ENCODE measurements at regions not wholly inside any gene's neighbourhood (a gene's known extent, or its start where the extent isn't known, plus 50 kb on each side); places are given as distances from the start of the nearest gene placed in this dataset.

- TF ChIP-seq CTCF (IDR thresholded peaks at IDR 0.05): no peak
- Histone ChIP-seq H3K4me1 (peaks cover 6 to 18% (median 17%) of the 10 kb centered on the region in 3 donors), H3K36me3 (no peaks in the 10 kb centered on the region), H3K27ac (peak overlapping the region in 2 of 4 donors; percentile 77 to 79), H3K9me3 (no peaks in the 10 kb centered on the region), H3K27me3 (no peaks in the 10 kb centered on the region), H3K4me3 (no peak overlapping the region)
- ATAC-seq (peak in 1 of 4 donors; percentile 17), DNase-seq (no peak), FAIRE-seq (no peak)
- intact Hi-C loops (cut with DNase I): loop anchor here in 1 of 3 donors (10.0 kb wide), 1 partner anchor 53 kb away; no protein-coding TSS in a partner anchor
- 69 to 81% methylated on average over 1 of the region's 1 CpG for WGBS, 2 donors
These were observed 61.2 kb upstream of the RBBP8 start for GRCh38 chr18:22871809-22872525.

- ATAC-seq: peak; percentile 74 to 96 (median 93)
- intact Hi-C loops (cut with DNase I): loop anchor here in 1 of 3 donors (10.0 kb wide), 1 partner anchor 52 kb away; no protein-coding TSS in a partner anchor
- peak overlapping the region in 2 of 4 donors; percentile 6 to 12 for H3K4me3 ChIP-seq
- peak overlapping the region in 3 of 4 donors; percentile 13 to 79 (median 77) for H3K27ac ChIP-seq
- TF ChIP-seq CTCF (IDR thresholded peaks at IDR 0.05): no peak
- WGBS, 2 donors: 31 to 36% methylated on average over 8 of the region's 8 CpGs
- FAIRE-seq: no peak
- no peaks in the 10 kb centered on the region for H3K27me3 ChIP-seq
- peaks cover 6 to 18% (median 17%) of the 10 kb centered on the region in 3 donors for H3K4me1 ChIP-seq
- H3K9me3 ChIP-seq: no peaks in the 10 kb centered on the region
- DNase-seq: no peak
- H3K36me3 ChIP-seq: no peaks in the 10 kb centered on the region
These were observed 60.1 kb upstream of the RBBP8 start for GRCh38 chr18:22872900-22873537.

DNA sequence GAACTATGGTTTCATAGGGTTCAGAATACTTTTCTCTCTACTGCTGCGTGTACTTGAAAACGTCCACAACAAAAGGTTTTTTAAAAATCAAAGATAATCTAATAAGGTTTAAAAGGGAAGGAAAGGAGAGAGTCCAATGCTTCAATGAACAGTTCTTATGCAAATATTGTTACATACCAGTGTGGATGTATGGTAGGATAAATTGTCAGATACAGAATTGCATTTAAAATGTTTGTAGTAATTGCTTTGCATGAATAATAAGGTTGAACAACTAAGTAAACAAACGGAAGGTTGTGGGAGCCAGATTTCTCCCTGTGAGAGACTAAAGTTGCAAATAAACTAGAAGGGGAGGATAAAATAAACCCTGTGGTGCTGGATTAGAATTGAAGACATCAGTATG, 53.8 kb upstream of the RBBP8 start:
- ATAC-seq (no peak), DNase-seq (no peak), FAIRE-seq (no peak)
- H3K4me1 ChIP-seq: peaks cover 0 to 12% (median 4%) of the 10 kb centered on the region in 3 donors
- no peak overlapping the region for H3K27ac ChIP-seq
- whole genome bisulfite sequencing, 2 donors: 25 to 26% methylated on average over 3 of the region's 3 CpGs
- no peaks in the 10 kb centered on the region for H3K9me3 ChIP-seq
- intact Hi-C loops (cut with DNase I): loop anchor here in 1 of 3 donors (10.0 kb wide), 1 partner anchor 46 kb away; no protein-coding TSS in a partner anchor
- H3K36me3 ChIP-seq: no peaks in the 10 kb centered on the region
- no peak for TF ChIP-seq CTCF (IDR thresholded peaks at IDR 0.05)
- no peaks in the 10 kb centered on the region for H3K27me3 ChIP-seq
- no peak overlapping the region for H3K4me3 ChIP-seq

DNA sequence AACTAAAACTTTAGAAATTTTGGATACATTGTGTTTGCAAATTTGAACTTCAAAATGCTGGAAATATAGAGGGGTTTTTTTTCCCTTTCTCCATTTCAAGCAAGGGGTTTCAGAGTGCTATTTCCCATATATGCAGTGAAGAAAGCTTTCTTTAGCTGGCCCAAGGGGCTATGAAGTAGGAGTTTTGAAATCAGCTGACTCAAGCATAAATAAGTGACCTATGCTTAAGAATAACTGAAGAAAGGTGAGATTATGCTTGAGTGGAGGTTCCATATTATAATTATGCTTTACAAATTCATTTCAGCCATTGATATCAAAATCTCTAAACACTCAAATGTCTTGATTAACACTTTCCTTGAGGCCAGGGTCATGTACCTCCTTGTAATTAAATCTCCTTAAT, 51.0 kb upstream of the RBBP8 start:
- H3K4me1 ChIP-seq: peaks cover 0 to 12% (median 4%) of the 10 kb centered on the region in 3 donors
- no peaks in the 10 kb centered on the region for H3K9me3 ChIP-seq
- H3K4me3 ChIP-seq: no peak overlapping the region
- no peak for TF ChIP-seq CTCF (IDR thresholded peaks at IDR 0.05)
- DNase-seq (no peak), ATAC-seq (no peak), FAIRE-seq (no peak)
- H3K27ac ChIP-seq: no peak overlapping the region
- H3K27me3 ChIP-seq: no peaks in the 10 kb centered on the region
- intact Hi-C loops (cut with DNase I): no loop called here
- no peaks in the 10 kb centered on the region for H3K36me3 ChIP-seq

- H3K27ac ChIP-seq: peak overlapping the region in 1 of 4 donors; percentile 6
- H3K4me3 ChIP-seq: no peak overlapping the region
- no peaks in the 10 kb centered on the region for H3K9me3 ChIP-seq
- peaks cover 0 to 12% (median 4%) of the 10 kb centered on the region in 3 donors for H3K4me1 ChIP-seq
- FAIRE-seq (no peak), DNase-seq (no peak), ATAC-seq (no peak)
- H3K27me3 ChIP-seq: no peaks in the 10 kb centered on the region
- TF ChIP-seq CTCF (IDR thresholded peaks at IDR 0.05): no peak
- H3K36me3 ChIP-seq: no peaks in the 10 kb centered on the region
- intact Hi-C loops (cut with DNase I): no loop called here
- 91 to 98% methylated on average over 2 of the region's 2 CpGs for WGBS, 2 donors
These were observed 49.9 kb upstream of the RBBP8 start for GRCh38 chr18:22883179-22883578.
